Left ventricle myocardium inferior (tissue), 1 donor: ENCODE measurements at regions not wholly inside any gene's neighbourhood (a gene's known extent, or its start where the extent isn't known, plus 50 kb on each side); places are given as distances from the start of the nearest gene placed in this dataset.

Experiments used
- DNase-seq: peaks from one replicate; pipeline ENCODE4 v3.0.0-alpha.2; 2020
- H3K27ac ChIP-seq: fragments of 200-600 bp; replicated peaks from 2 replicates; pipeline ENCODE4 v1.8.0; 2021
- H3K27me3 ChIP-seq: fragments of 200-600 bp; 2 replicates; pipeline ENCODE4 v1.8.0; 2021; ENCODE audit warnings: low read depth
- H3K36me3 ChIP-seq: fragments of 200-600 bp; 2 replicates; pipeline ENCODE4 v1.8.0; 2021
- H3K4me1 ChIP-seq: fragments of 200-600 bp; 2 replicates; pipeline ENCODE4 v1.8.0; 2021
- H3K4me3 ChIP-seq: fragments of 200-600 bp; 2 replicates; pipeline ENCODE4 v1.8.0; 2021; ENCODE audit warnings: mild to moderate bottlenecking, moderate library complexity
- H3K9me3 ChIP-seq: fragments of 200-600 bp; replicated peaks from 2 replicates; pipeline ENCODE4 v1.8.0; 2021
- intact Hi-C: fragments of 100-400 bp; cut with micrococcal nuclease; formaldehyde crosslinking; loops from one replicate; pipeline ENCODE4 v1.11.0; 2022
- TF ChIP-seq, protein P1 (sequence below): fragments of 200-600 bp; IDR thresholded peaks from 2 replicates; pipeline ENCODE4 v1.8.0; 2021; ENCODE audit warnings: antibody characterized with exemption, mild to moderate bottlenecking, borderline replicate concordance
- donor health status: DM: no; HTN: yes; CAD: no; lungs with severe emphysema.

DNA sequence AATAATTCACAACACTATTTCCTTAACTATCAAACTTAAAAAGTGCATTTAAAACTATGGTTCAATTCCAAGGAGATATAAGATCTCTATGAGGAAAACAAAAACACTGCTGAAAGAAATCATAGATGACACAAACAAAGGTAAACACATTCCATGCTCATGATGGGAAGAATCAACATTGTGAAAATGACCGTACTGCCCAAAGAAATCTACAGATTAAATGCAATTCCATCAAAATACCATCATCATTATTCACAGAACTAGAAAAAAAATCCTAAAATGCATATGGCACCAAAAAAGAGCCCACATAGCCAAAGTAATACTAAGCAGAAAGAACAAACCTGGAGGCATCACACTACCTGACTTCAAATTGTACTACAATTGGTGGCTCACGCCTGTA lies 159.9 kb upstream of the EEPD1 start:
- H3K27ac ChIP-seq: peak overlapping the region; percentile 1
- no peaks in the 10 kb centered on the region for H3K9me3 ChIP-seq
- no peak for DNase-seq
- peaks cover 12% of the 10 kb centered on the region for H3K4me1 ChIP-seq
- H3K27me3 ChIP-seq: no peaks in the 10 kb centered on the region
- H3K4me3 ChIP-seq: no peak overlapping the region
- TF ChIP-seq, protein P1, sequence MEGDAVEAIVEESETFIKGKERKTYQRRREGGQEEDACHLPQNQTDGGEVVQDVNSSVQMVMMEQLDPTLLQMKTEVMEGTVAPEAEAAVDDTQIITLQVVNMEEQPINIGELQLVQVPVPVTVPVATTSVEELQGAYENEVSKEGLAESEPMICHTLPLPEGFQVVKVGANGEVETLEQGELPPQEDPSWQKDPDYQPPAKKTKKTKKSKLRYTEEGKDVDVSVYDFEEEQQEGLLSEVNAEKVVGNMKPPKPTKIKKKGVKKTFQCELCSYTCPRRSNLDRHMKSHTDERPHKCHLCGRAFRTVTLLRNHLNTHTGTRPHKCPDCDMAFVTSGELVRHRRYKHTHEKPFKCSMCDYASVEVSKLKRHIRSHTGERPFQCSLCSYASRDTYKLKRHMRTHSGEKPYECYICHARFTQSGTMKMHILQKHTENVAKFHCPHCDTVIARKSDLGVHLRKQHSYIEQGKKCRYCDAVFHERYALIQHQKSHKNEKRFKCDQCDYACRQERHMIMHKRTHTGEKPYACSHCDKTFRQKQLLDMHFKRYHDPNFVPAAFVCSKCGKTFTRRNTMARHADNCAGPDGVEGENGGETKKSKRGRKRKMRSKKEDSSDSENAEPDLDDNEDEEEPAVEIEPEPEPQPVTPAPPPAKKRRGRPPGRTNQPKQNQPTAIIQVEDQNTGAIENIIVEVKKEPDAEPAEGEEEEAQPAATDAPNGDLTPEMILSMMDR: no peak
- no peaks in the 10 kb centered on the region for H3K36me3 ChIP-seq
- intact Hi-C loops: no loop called here

DNA sequence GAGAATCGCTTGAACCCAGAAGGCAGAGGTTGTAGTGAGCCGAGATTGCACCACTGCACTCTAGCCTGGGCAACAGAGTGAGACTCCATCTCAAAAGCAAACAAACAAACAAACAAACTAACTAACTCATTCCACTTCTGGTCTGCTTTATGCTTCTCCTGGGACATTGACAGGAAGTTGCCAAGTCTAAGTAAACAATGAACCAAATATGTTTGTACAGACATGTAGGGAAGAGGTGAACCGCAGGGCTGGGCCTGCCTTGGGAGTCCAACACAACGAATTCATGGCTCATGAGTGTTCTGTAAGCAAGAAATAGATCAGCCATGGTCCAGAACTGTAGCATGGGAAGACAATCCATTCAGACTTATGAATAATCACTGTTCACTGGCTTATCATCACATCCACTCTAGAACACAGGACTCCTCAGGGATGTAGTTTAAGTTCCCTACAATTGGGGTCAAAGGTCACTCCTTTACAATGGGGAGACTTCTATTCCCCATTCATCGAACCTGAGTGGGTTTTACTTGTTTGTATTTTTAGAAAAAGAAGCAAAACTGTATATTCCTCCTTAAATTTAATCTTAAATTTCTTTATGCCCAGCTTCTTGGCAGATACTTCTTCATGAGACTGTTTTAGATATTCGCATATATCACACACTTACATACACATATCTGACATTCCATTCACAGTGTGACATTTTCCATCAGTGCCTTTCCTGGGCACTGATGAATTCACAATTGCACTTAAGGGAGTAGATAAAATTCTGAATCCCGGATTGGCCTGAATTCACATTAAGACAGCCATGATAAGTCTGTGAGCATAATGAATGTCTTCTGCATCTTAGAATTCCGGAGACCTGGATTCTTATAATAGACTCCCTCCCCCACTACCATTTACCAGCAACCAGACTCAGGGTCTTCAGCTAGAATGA lies 159.1 kb upstream of the EEPD1 start:
- H3K9me3 ChIP-seq: no peaks in the 10 kb centered on the region
- intact Hi-C loops: no loop called here
- peaks cover 12% of the 10 kb centered on the region for H3K4me1 ChIP-seq
- no peaks in the 10 kb centered on the region for H3K27me3 ChIP-seq
- H3K27ac ChIP-seq: peak overlapping the region; percentile 16
- no peak overlapping the region for H3K4me3 ChIP-seq
- DNase-seq: no peak
- TF ChIP-seq, protein P1: no peak
- H3K36me3 ChIP-seq: no peaks in the 10 kb centered on the region

DNA sequence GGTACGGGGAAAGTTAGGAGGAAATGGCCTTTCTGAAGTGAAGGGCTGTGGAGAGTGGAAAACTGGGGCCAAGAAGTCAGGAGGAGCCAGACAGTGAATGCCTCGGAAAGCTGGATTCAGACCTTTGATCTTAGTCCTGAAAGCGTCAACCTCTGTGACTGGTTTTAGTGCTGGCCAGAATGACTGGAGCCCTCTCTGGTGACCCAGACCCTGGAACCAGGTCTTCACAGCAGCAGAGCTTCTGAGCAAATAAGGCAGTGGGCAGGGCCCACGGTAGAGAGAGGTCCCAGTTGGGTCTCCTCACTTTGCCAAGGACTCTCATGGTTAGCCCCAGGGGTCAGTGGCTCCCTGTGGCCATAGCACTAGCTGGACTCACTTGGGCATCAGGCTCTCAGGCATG lies 157.7 kb upstream of the EEPD1 start:
- no peak overlapping the region for H3K27ac ChIP-seq
- DNase-seq: no peak
- no peaks in the 10 kb centered on the region for H3K36me3 ChIP-seq
- intact Hi-C loops: no loop called here
- no peaks in the 10 kb centered on the region for H3K27me3 ChIP-seq
- H3K4me3 ChIP-seq: no peak overlapping the region
- H3K9me3 ChIP-seq: no peaks in the 10 kb centered on the region
- TF ChIP-seq, protein P1: no peak
- peaks cover 12% of the 10 kb centered on the region for H3K4me1 ChIP-seq

DNA sequence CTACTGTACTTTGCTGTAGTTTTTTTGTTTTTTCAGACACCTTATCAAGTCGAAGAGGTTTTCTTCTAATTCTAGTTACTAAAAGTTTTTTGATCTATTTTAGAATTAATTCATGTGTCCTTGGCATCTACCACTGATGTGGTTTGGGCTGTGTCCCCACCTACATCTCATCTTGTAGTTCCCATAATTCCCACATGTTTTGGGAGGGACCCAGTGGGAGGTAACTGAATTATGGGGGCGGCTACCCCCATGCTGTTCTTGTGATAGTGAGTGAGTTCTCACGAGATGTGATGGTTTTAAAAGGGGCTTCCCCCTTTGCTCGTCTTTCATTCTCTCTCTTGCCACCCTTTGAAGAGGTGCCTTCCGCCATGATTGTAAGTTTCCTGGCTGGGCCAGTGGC lies 154.6 kb upstream of the EEPD1 start:
- Histone ChIP-seq H3K4me3 (no peak overlapping the region), H3K36me3 (no peaks in the 10 kb centered on the region), H3K27ac (no peak overlapping the region), H3K4me1 (peaks cover 12% of the 10 kb centered on the region), H3K27me3 (no peaks in the 10 kb centered on the region), H3K9me3 (peaks cover 7% of the 10 kb centered on the region)
- intact Hi-C loops: no loop called here
- TF ChIP-seq, protein P1: no peak
- no peak for DNase-seq

DNA sequence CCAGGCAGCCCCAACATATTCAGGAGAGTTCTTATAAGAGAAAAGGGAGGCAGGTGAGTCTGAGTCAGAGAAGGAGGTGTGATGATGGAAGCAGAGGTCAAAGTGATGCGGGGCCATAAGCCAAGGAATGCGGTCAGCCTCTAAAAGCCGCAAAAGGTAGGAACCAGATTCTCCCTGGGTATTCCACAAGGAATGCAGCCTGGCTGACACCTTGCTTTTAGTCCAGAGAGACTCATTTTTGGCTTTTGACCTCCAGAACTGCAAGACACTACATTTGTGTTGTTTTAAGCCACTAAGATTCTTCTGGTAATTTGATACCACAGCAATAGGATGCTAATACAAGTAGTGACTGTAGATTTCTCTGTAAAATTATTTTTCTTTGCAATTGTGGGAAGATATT lies 151.5 kb upstream of the EEPD1 start:
- H3K4me1 ChIP-seq: no peaks in the 10 kb centered on the region
- no peaks in the 10 kb centered on the region for H3K27me3 ChIP-seq
- peaks cover 7% of the 10 kb centered on the region for H3K9me3 ChIP-seq
- H3K36me3 ChIP-seq: no peaks in the 10 kb centered on the region
- H3K4me3 ChIP-seq: no peak overlapping the region
- intact Hi-C loops: no loop called here
- TF ChIP-seq, protein P1: no peak
- no peak overlapping the region for H3K27ac ChIP-seq
- DNase-seq: no peak
